H9 (cell line): ENCODE measurements at regions not wholly inside any gene's neighbourhood (a gene's known extent, or its start where the extent isn't known, plus 50 kb on each side); places are given as distances from the start of the nearest gene placed in this dataset.

ENCODE experiments used
- DNase-seq: peaks from one replicate; pipeline ENCODE4 v3.0.0-alpha.2; 2017
- H2AFZ ChIP-seq: one replicate; pipeline ENCODE4 v1.6.1; 2013; ENCODE audit warnings: mild to moderate bottlenecking, low read length, control low read depth, moderate library complexity
- H2AK5ac ChIP-seq: 2 replicates; pipeline ENCODE4 v1.6.1; 2013; ENCODE audit warnings: low read length, control low read depth, mixed read lengths; ENCODE audit not compliant: insufficient read length
- H2BK120ac ChIP-seq: one replicate; pipeline ENCODE4 v1.6.1; 2013; ENCODE audit warnings: low read depth, mild to moderate bottlenecking, low read length, control low read depth, inconsistent platforms; ENCODE audit not compliant: poor library complexity, severe bottlenecking
- H2BK12ac ChIP-seq: 2 replicates; pipeline ENCODE4 v1.6.1; 2013; ENCODE audit warnings: low read length, control low read depth, mixed read lengths, low read depth; ENCODE audit not compliant: insufficient read length
- H2BK15ac ChIP-seq: 2 replicates; pipeline ENCODE4 v1.6.1; 2013; ENCODE audit warnings: low read depth, low read length, control low read depth
- H2BK20ac ChIP-seq: one replicate; pipeline ENCODE4 v1.6.1; 2013; ENCODE audit warnings: low read depth, mild to moderate bottlenecking, low read length, control low read depth, inconsistent platforms; ENCODE audit not compliant: poor library complexity, severe bottlenecking
- H2BK5ac ChIP-seq: 2 replicates; pipeline ENCODE4 v1.6.1; 2013; ENCODE audit warnings: low read length, control low read depth, mixed read lengths; ENCODE audit not compliant: insufficient read length
- H3K14ac ChIP-seq: 2 replicates; pipeline ENCODE4 v1.6.1; 2013; ENCODE audit warnings: low read length, control low read depth; ENCODE audit not compliant: insufficient read depth
- H3K18ac ChIP-seq: 2 replicates; pipeline ENCODE4 v1.6.1; 2013; ENCODE audit warnings: low read depth, mild to moderate bottlenecking, mixed read lengths, low read length, control low read depth; ENCODE audit not compliant: insufficient read length
- H3K23ac ChIP-seq: 2 replicates; pipeline ENCODE4 v1.6.1; 2013; ENCODE audit warnings: low read length, control low read depth, mixed read lengths, low read depth; ENCODE audit not compliant: insufficient read length
- H3K23me2 ChIP-seq: 2 replicates; pipeline ENCODE4 v1.6.1; 2013; ENCODE audit warnings: low read depth, mild to moderate bottlenecking, mixed read lengths, low read length, control low read depth; ENCODE audit not compliant: insufficient read length, poor library complexity, severe bottlenecking
- H3K27ac ChIP-seq: 2 replicates; pipeline ENCODE4 v1.5.1; 2013; ENCODE audit warnings: low read length, control low read depth, mixed read lengths, low read depth; ENCODE audit not compliant: insufficient read length
- H3K27me3 ChIP-seq: 2 replicates; pipeline ENCODE4 v1.6.1; 2013; ENCODE audit warnings: low read length, control low read depth, inconsistent platforms; ENCODE audit not compliant: insufficient read depth
- H3K4ac ChIP-seq: 2 replicates; pipeline ENCODE4 v1.6.1; 2013; ENCODE audit warnings: low read depth, mild to moderate bottlenecking, control low read depth, inconsistent platforms, low read length, moderate library complexity
- H3K4me1 ChIP-seq: 2 replicates; pipeline ENCODE4 v1.6.1; 2013; ENCODE audit warnings: low read length, control low read depth, inconsistent platforms; ENCODE audit not compliant: insufficient read depth
- H3K4me2 ChIP-seq: 2 replicates; pipeline ENCODE4 v1.6.1; 2013; ENCODE audit warnings: low read length, control low read depth, mixed read lengths; ENCODE audit not compliant: insufficient read length, insufficient read depth
- H3K56ac ChIP-seq: 2 replicates; pipeline ENCODE4 v1.6.1; 2013; ENCODE audit warnings: low read depth, mild to moderate bottlenecking, mixed read lengths, low read length, control low read depth; ENCODE audit not compliant: insufficient read length
- H3K79me1 ChIP-seq: 2 replicates; pipeline ENCODE4 v1.6.1; 2013; ENCODE audit warnings: low read depth, mild to moderate bottlenecking, moderate library complexity, low read length, control low read depth, inconsistent platforms; ENCODE audit not compliant: insufficient read depth, poor library complexity, severe bottlenecking
- H3K79me2 ChIP-seq: 2 replicates; pipeline ENCODE4 v1.6.1; 2013; ENCODE audit warnings: low read length, control low read depth, inconsistent platforms; ENCODE audit not compliant: insufficient read depth
- H3K9ac ChIP-seq: 2 replicates; pipeline ENCODE4 v1.6.1; 2013; ENCODE audit warnings: low read length, control low read depth, mixed read lengths; ENCODE audit not compliant: insufficient read length; ENCODE audit errors: extremely low read depth
- H3K9me3 ChIP-seq: one replicate; pipeline ENCODE4 v1.6.1; 2013; ENCODE audit warnings: low read depth, low read length, inconsistent platforms; ENCODE audit not compliant: control insufficient read depth
- H3T11ph ChIP-seq: one replicate; pipeline ENCODE4 v1.6.1; 2013; ENCODE audit warnings: mild to moderate bottlenecking, low read length, control low read depth, inconsistent platforms
- H4K20me1 ChIP-seq: one replicate; pipeline ENCODE4 v1.6.1; 2013; ENCODE audit not compliant: control insufficient read depth, insufficient read length, insufficient read depth
- H4K5ac ChIP-seq: 2 replicates; pipeline ENCODE4 v1.6.1; 2013; ENCODE audit warnings: low read depth, mild to moderate bottlenecking, mixed read lengths, low read length, control low read depth; ENCODE audit not compliant: insufficient read length
- H4K8ac ChIP-seq: replicated peaks from 2 replicates; pipeline ENCODE4 v1.6.1; 2013; ENCODE audit warnings: low read length, control low read depth, mixed read lengths, low read depth; ENCODE audit not compliant: insufficient read length
- H4K91ac ChIP-seq: 2 replicates; pipeline ENCODE4 v1.6.1; 2013; ENCODE audit warnings: low read depth, mild to moderate bottlenecking, moderate library complexity, mixed read lengths, low read length, control low read depth; ENCODE audit not compliant: insufficient read length
- H3K27ac Mint-ChIP-seq, 3 experiments: 2 replicates in 2 of 3; 3 replicates in 1 of 3; pipeline ENCODE4 v1.8.0; 2020 to 2021; ENCODE audit warnings: mixed read lengths in 3 of 3, mild to moderate bottlenecking in 1 of 3, moderate library complexity in 1 of 3
- H3K27me3 Mint-ChIP-seq: 2 replicates; pipeline ENCODE4 v1.8.0; 2021; ENCODE audit warnings: low read depth, mild to moderate bottlenecking, moderate library complexity, mixed read lengths
- H3K36me3 Mint-ChIP-seq, 3 experiments: 2 replicates in 2 of 3; 3 replicates in 1 of 3; pipeline ENCODE4 v1.8.0; 2020 to 2021; ENCODE audit warnings: low read depth in 3 of 3, mixed read lengths in 3 of 3; ENCODE audit not compliant: insufficient read depth in 1 of 3
- H3K4me1 Mint-ChIP-seq, 2 experiments: 2 replicates each; pipeline ENCODE4 v1.8.0; 2020; ENCODE audit warnings: mixed read lengths in 2 of 2
- H3K4me3 Mint-ChIP-seq, 2 experiments: 2 replicates in 1 of 2; 3 replicates in 1 of 2; pipeline ENCODE4 v1.8.0; 2020 to 2021; ENCODE audit warnings: mild to moderate bottlenecking in 2 of 2, mixed read lengths in 2 of 2, moderate library complexity in 1 of 2
- H3K9me3 Mint-ChIP-seq, 2 experiments: 2 replicates in 1 of 2; 3 replicates in 1 of 2; pipeline ENCODE4 v1.8.0; 2020; ENCODE audit warnings: mild to moderate bottlenecking in 2 of 2, mixed read lengths in 2 of 2, moderate library complexity in 1 of 2
- WGBS: extraction: QIAGEN DNeasy Blood & Tissue Kit; methylation state at CpG from one replicate; pipeline ENCODE4 v1.1.7; 2013; ENCODE audit warnings: missing lambda C conversion rate, low lambda C conversion rate, mixed read lengths; ENCODE audit not compliant: insufficient read length; ENCODE audit errors: extremely low coverage; 5-methylcytosine and 5-hydroxymethylcytosine counted together
- TF ChIP-seq, protein P1 (sequence below): fragments of 200-600 bp; sonication (generic); conservative IDR thresholded peaks from 3 replicates; pipeline ENCODE4 v1.8.0; 2021; ENCODE audit warnings: antibody characterized with exemption, mild to moderate bottlenecking

DNA sequence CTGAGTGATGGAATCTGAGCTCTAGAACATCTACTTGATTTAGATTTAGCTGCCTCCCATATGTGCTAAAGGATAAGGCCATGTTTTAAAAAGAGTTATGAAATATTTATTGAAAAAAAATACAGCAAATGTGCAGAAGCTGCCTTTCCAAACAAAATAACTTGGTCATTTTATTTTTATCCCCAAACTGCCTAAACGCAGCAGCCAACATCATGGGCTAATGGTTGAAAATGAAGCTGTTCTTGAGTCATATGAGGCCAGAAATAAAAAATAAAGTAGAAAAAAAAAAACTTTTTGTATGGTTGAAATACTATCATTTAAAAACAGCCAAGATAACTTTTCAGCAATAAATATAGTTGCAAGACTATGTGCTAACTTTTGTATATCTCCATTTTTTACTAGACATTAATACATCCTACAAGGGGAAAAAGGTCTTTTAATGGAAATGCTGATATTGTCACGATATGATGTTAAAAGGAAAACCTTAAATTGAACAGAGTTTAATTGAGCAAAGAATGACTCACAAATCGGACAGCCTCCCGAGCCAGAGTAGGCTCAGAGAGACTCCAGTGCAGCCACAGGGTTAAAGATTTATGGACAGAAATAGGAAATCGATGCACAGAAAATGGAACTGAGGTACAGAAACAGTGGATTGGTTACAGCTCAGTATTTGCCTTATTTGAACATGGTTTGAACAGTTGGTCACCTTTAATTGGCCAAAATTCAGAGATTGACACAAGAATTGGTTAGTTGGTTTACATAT is 305.8 kb downstream of the MDFIC start:
- Histone ChIP-seq H3K79me2 (no peaks in the 10 kb centered on the region), H2BK5ac (no peak overlapping the region), H4K91ac (no peak overlapping the region), H4K5ac (no peak overlapping the region), H3K27me3 (peaks cover 58% of the 10 kb centered on the region), H3K23me2 (no peaks in the 10 kb centered on the region), H2BK20ac (no peak overlapping the region), H2AK5ac (no peak overlapping the region), H3K56ac (no peak overlapping the region), H2BK15ac (no peak overlapping the region), H3K23ac (no peak overlapping the region), H2BK12ac (no peak overlapping the region), H3K4me1 (peaks cover 4% of the 10 kb centered on the region; the same call in 1 of the 2 replicates), H3K4ac (no peak overlapping the region), H3K4me2 (no peak overlapping the region), H3K9ac (no peak overlapping the region), H3K18ac (no peak overlapping the region), H3K27ac (no peak overlapping the region), H2BK120ac (no peak overlapping the region), H3K79me1 (no peaks in the 10 kb centered on the region), H3K9me3 (no peaks in the 10 kb centered on the region), H3T11ph (no peak overlapping the region), H4K8ac (no peak overlapping the region), H4K20me1 (no peaks in the 10 kb centered on the region), H3K14ac (no peak overlapping the region), H2AFZ (no peak overlapping the region)
- peaks cover 0 to 6% of the 10 kb centered on the region in 2 experiments; a peak in 1 of 5 replicates for H3K9me3 Mint-ChIP-seq
- no peak for DNase-seq
- no CpG with 5 or more reads among the region's 5 CpGs for WGBS
- no peaks in the 10 kb centered on the region for H3K36me3 Mint-ChIP-seq
- H3K4me1 Mint-ChIP-seq: peaks cover 19 to 21% of the 10 kb centered on the region in 2 experiments
- no peak overlapping the region for H3K27ac Mint-ChIP-seq
- peaks cover 99% of the 10 kb centered on the region for H3K27me3 Mint-ChIP-seq
- H3K4me3 Mint-ChIP-seq: no peak overlapping the region
- TF ChIP-seq, protein P1, sequence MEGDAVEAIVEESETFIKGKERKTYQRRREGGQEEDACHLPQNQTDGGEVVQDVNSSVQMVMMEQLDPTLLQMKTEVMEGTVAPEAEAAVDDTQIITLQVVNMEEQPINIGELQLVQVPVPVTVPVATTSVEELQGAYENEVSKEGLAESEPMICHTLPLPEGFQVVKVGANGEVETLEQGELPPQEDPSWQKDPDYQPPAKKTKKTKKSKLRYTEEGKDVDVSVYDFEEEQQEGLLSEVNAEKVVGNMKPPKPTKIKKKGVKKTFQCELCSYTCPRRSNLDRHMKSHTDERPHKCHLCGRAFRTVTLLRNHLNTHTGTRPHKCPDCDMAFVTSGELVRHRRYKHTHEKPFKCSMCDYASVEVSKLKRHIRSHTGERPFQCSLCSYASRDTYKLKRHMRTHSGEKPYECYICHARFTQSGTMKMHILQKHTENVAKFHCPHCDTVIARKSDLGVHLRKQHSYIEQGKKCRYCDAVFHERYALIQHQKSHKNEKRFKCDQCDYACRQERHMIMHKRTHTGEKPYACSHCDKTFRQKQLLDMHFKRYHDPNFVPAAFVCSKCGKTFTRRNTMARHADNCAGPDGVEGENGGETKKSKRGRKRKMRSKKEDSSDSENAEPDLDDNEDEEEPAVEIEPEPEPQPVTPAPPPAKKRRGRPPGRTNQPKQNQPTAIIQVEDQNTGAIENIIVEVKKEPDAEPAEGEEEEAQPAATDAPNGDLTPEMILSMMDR: no peak
